Renal cortex interstitium (tissue), 11 donors: ENCODE measurements at regions not wholly inside any gene's neighbourhood (a gene's known extent, or its start where the extent isn't known, plus 50 kb on each side); places are given as distances from the start of the nearest gene placed in this dataset.

Experiments
- DNase-seq, 11 donors: peaks; one replicate each; pipeline ENCODE4 v3.0.0-alpha.2; 2013; ENCODE audit warnings: low read depth in 9 of 11, low spot score in 4 of 11; ENCODE audit errors: extremely low read depth in 1 of 11

GRCh38 chr2:106703161-106703560 is 182.8 kb downstream of the ST6GAL2 start:
- no peak for DNase-seq

- no peak for DNase-seq
Measured at GRCh38 chr2:106704798-106705197, 181.2 kb downstream of the ST6GAL2 start.

GRCh38 chr2:106705877-106706276 is 180.1 kb downstream of the ST6GAL2 start:
- no peak for DNase-seq

- DNase-seq = no peak
Measured at GRCh38 chr2:106706283-106706682, 179.7 kb downstream of the ST6GAL2 start.

GRCh38 chr2:106708209-106708608 is 177.8 kb downstream of the ST6GAL2 start:
- no peak for DNase-seq

GRCh38 chr2:106709229-106709628 is 176.7 kb downstream of the ST6GAL2 start:
- no peak for DNase-seq

- DNase-seq = no peak
Measured at GRCh38 chr2:106719222-106719621, 166.7 kb downstream of the ST6GAL2 start.

- DNase-seq = no peak
Measured at GRCh38 chr2:106720026-106720425, 165.9 kb downstream of the ST6GAL2 start.

- DNase-seq = no peak
Measured at GRCh38 chr2:106724301-106724794, 161.6 kb downstream of the ST6GAL2 start.

- no peak for DNase-seq
Measured at GRCh38 chr2:106734165-106734564, 151.8 kb downstream of the ST6GAL2 start.

GRCh38 chr2:106735807-106736206 is 150.2 kb downstream of the ST6GAL2 start:
- no peak for DNase-seq

GRCh38 chr2:106736221-106736620 is 149.7 kb downstream of the ST6GAL2 start:
- no peak for DNase-seq

- peak in 7 of 11 donors; percentile 2 to 26 (median 22) for DNase-seq
Measured at GRCh38 chr2:106745468-106745867, 140.5 kb downstream of the ST6GAL2 start.

- no peak for DNase-seq
Measured at GRCh38 chr2:106749823-106750222, 136.1 kb downstream of the ST6GAL2 start.
